Activated CD4-positive, CD25-positive, alpha-beta regulatory T cell (primary cell): ENCODE measurements at regions not wholly inside any gene's neighbourhood (a gene's known extent, or its start where the extent isn't known, plus 50 kb on each side); places are given as distances from the start of the nearest gene placed in this dataset.

ENCODE experiments used
- DNase-seq, 4 experiments: peaks; one replicate each; lab custom pipeline; 2025; lab: John Stamatoyannopoulos, UW

DNA sequence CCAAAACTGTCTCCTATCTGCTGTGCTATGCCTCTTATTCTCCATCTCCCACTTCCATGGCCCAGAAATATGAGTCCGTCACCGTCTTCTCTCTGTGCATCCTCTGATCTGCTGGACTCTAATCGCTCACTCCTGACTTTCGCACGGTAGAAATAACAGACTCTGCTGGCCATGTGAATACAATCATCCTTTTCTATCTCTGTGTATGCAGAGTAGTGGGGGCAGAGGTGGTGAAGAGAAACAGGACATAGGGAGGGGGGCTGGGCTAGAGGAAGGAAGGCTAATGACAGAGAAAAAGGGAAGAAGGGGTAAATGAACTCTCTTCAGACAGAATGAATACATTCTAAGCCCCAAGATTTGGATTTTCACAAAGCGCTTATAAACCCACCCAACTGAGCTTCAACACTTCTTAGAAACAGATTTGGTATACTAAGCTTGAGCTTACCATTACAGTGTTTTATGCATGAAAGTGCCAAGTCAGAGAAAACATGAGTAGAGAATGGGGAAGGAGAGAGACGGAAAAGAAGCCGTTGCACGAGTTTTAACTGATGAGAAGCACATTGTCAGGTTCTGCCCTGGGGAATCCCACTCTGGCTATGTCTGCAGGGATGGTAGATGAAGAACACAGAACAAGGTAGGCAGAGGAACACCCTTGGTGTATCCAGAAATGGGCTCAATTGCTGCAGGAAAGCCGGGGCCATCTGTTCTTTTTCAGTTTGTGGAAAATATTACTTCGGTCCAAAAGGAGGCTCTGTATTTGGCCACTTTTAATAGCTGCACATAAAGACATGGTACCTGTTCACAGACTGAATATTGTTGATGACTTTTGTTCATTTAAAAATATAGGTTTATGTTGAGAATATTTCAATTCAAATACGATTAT is 324.7 kb downstream of the ETS1 start:
- DNase-seq = no peak

DNA sequence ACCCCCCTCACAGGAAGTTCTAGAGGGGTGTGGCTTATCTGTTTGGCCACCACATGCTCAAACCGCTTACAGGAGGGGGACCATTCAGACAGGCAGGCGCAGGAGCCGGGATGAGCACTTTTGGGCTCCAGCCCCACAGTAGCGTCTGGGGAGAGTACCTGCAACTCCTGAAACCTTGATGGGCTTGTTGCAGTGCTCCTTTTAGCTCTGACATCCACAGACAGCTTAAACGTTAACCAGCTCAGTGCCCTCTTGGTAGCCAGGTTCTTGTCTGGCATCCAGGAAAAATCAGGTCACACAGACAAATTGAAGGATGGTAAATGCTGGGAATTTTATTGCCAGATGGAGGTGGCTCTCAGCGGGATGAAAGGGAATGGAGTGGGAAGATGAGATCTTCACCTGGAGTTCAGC is 326.3 kb downstream of the ETS1 start:
- DNase-seq = no peak

- no peak for DNase-seq
These were observed 327.0 kb downstream of the ETS1 start for GRCh38 chr11:128260398-128260797.

- DNase-seq = no peak
These were observed 327.5 kb downstream of the ETS1 start for GRCh38 chr11:128259816-128260215.

DNA sequence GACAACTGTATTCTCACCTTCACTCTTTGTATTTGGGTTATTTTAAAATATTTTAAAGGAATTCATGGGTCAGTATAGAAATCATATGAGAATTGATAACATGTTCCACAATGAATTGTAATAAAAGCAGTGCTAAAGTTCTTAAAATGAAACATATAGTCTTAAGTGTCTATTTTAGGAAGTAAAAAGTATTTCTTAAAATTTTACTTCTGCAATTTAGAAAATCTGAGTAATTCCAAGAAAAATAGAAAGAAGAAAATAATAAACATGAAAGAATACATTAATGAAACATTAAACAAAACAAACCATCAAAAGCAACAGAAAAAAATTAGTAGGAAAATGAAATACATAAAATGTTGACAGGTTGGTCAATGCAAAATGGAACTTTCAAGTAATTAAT is 332.4 kb downstream of the ETS1 start:
- no peak for DNase-seq

- DNase-seq = no peak
These were observed 336.2 kb downstream of the ETS1 start for GRCh38 chr11:128251140-128251539.

- DNase-seq = no peak
These were observed 336.9 kb downstream of the ETS1 start for GRCh38 chr11:128250482-128250881.

GRCh38 chr11:128246810-128247594 is 340.4 kb downstream of the ETS1 start:
- no peak for DNase-seq

DNA sequence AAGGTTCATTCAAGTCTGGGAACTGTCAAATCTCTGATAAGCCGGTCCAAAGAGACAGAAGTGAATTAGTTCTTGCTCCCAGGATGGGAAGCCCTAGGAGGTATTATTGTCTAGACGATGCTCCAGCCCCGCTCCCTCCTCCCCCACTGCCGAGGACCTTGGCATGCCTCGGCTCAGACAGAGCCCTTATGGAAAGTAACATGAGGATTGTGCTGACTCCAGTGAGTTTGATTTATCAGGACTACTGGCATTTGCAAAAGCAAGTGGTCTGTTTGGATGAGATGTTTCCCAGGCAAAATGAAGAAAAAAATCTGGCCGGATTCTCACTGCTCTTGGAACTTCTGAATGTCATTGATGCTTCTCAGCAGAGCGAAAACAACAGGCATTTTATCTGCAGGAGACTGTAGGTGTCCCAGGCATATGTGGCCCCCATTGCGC is 341.0 kb downstream of the ETS1 start:
- DNase-seq = no peak

DNA sequence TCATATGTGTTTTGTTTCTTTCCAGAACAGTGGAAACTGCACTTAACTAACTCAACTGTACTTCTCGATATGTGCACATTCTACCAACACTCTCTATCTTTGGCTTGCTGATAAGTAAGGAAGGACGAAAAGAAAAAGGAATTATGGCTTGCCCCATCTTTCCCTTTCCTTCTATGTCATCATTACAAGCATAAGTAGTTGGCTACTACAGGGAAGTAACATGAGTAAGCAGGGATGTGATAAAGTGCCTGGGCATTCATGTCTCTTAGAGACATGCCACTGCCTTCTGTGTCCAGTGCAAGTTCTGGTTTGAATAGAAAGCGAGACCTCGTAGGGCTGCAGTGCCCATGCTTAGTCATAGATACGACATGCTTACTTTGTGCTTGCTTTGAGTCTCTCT is 342.5 kb downstream of the ETS1 start:
- no peak for DNase-seq

- DNase-seq = no peak
These were observed 344.9 kb downstream of the ETS1 start for GRCh38 chr11:128242451-128242850.

DNA sequence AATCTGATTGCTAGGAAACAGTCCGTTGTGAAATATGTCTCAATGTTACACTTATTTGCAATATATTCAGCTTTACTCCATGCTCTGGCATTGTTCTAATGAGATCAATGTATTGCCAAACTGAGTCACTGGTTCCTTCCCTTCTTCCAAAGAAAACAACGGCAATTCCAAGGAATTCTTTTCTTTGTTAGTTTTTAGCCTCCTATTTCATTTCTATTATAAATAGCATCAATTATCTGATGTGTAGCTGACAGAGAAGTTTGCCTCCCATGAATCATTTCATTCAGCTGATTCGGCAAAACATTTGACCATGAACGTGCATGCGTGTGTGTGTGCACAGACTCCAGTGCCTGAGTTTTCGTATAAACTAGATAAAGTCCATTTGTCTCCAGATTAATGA is 346.8 kb downstream of the ETS1 start:
- no peak for DNase-seq

- no peak for DNase-seq
These were observed 348.1 kb downstream of the ETS1 start for GRCh38 chr11:128239306-128239705.

DNA sequence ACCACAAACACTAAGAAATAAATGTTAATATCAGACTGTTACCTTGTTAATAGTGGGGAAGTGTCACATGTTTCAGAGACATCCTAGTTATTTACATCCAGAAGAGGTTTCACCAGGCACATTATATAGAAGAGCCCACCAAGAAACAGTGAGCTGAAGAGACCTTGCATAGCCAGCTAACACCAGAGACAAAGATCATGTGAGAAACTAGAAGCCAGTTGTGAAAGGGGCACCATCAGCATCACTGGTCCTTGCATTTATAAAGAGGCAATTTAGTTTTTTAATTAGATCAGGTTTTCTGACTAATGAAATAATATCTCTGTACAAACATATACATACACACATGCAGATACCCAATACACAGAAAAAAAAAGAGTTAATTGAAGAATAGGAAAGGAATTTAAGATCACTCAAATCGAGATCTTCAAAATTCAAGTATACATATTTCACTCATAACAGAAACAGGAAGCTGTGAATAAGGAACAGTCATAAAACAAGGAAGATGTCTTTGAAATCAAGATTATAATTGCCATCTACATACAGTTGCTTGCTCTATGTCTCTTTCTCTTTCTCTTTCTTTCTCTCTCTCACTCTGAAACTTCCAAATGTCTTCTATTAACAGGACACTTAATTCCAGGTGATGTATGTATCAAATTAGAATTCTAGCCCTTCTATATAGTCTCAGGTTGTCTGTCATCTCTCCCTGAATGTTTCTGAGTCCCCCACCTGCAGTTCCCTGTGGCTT is 348.7 kb downstream of the ETS1 start:
- no peak for DNase-seq

DNA sequence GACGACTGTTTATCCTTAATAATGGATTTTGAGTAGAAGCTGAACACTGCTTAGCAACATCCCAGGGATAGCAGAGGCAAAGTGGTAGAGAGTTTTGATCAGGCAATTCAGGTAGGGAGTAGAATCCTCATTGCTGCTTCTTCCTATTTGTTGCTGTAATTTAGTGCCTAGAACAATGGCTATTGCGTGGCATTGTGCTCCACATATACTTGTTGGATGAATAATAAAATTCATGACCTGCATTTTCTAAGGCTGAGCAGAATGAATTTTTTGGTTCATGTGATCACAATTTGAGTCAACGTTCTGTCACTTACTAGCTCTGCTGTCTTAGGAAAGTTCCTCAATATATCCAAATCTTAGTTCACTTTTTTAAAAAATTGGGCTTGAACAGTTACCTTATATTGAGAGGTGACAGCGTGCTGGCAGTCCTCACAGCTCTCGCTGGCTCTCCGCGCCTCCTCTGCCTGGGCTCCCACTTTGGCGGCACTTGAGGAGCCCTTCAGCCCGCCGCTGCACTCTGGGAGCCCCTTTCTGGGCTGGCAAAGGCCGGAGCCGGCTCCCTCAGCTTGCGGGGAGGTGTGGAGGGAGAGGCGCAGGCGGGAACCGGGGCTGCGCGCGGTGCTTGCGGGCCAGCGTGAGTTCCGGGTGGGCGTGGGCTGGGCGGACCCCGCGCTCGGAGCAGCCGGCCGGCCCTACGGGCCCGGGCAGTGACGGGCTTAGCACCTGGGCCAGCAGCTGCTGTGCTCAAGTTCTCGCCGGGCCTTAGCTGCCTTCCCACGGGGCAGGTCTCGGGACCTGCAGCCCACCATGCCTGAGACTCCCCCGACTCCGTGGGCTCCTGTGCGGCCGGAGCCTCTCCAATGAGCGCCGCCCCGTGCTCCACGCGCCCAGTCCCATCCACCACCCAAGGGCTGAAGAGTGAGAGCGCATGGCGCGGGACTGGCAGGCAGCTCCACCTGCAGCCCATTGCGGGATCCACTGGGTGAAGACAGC is 350.6 kb downstream of the ETS1 start:
- DNase-seq = no peak

DNA sequence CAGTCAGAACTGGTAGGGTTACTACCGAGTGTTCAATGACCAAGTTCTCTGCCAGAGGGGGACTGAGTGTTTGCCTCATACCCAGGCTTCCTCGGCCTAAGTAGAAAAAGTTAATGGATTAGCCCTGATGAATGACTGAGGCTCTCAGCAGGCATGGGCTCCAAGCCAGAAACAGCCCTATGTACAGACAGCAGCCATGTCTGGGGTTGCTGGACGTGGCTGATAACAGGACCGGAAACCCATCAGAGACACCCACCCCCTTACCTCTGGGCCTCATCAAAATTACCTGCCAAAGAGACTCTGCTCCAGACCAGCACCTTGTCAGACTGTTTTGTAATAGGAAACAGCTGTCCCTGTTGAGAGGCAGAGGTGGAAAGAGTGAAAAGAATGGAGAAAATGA is 351.4 kb downstream of the ETS1 start:
- DNase-seq = no peak

DNA sequence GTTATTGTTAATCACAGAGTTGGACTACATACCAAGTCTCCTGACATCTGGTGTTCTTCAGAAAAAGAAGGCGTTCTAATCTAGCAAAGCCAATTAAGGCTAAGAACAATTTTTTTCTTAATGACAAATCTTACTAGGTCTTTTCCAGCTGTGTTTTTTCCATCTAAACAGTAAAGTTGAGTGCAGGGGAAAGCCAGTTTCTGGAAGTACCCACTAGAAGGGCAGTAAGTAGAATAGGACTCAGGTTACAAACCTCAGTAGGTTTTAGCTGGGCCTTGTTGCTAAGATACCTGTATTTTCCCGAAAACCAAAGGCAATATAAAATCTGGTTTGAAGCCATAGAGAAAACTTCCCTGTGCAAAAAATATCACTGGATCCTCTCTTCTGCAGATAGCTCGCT is 351.9 kb downstream of the ETS1 start:
- DNase-seq = no peak

DNA sequence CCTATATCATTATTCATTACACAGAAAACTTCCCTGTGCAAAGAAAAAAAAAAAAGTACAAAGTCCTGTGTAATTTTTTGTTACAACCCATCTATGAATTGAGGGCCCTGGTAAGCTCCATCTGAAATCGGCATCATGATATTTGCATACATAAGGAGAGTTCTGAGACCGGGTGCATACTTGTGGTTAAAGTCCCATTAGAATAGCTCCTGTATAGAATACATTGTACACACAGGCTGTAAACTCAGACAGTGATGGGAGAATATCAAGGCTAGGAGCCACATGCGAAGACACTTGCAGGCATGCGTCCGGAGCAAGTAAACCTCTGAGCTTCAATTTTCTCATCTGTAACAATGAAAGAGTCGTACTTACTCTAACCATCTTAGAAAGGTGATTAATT is 353.2 kb downstream of the ETS1 start:
- DNase-seq = no peak

DNA sequence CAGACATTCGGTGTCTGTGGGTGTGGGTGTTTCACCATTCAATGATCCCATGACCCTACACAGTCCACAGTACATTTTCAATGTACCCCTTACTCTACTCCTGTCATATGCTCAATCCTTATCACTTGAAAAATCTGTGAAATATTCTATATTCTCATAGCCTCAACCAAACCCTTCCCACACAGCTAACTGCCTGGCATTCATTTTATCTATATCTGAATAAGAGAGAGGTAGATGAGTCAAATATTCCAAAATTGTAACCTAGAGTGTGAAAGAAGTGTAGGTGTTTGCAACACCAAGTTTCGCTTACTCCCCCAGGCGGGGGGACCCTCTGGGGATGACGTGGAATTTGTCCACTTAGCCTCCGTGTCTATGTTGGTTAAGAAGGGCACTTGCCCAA is 354.8 kb downstream of the ETS1 start:
- no peak for DNase-seq

- no peak for DNase-seq
These were observed 355.4 kb downstream of the ETS1 start for GRCh38 chr11:128231845-128232410.

DNA sequence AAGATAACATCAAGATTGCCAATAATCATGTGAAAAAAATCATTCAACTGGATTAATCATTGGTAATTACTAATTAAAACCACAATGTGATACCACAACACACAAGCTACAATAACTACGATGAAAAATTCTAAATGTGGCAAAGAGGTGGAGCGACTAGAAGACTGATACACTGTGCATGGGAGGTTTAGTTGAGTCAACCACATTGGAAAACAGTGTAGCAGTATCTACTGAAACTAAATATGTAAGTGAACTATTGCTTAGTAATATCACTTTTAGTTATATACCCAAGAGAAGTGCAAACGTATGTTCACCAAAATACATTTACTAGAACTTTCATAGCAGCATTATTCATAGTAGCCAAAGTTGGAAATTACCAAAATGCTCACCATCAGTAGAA is 359.9 kb downstream of the ETS1 start:
- no peak for DNase-seq
